H9 (cell line): ENCODE measurements at regions not wholly inside any gene's neighbourhood (a gene's known extent, or its start where the extent isn't known, plus 50 kb on each side); places are given as distances from the start of the nearest gene placed in this dataset.

Experiments
- DNase-seq: peaks from one replicate; pipeline ENCODE4 v3.0.0-alpha.2; 2017
- H2AFZ ChIP-seq: one replicate; pipeline ENCODE4 v1.6.1; 2013; ENCODE audit warnings: mild to moderate bottlenecking, low read length, control low read depth, moderate library complexity
- H2AK5ac ChIP-seq: 2 replicates; pipeline ENCODE4 v1.6.1; 2013; ENCODE audit warnings: low read length, control low read depth, mixed read lengths; ENCODE audit not compliant: insufficient read length
- H2BK120ac ChIP-seq: one replicate; pipeline ENCODE4 v1.6.1; 2013; ENCODE audit warnings: low read depth, mild to moderate bottlenecking, low read length, control low read depth, inconsistent platforms; ENCODE audit not compliant: poor library complexity, severe bottlenecking
- H2BK12ac ChIP-seq: 2 replicates; pipeline ENCODE4 v1.6.1; 2013; ENCODE audit warnings: low read length, control low read depth, mixed read lengths, low read depth; ENCODE audit not compliant: insufficient read length
- H2BK15ac ChIP-seq: 2 replicates; pipeline ENCODE4 v1.6.1; 2013; ENCODE audit warnings: low read depth, low read length, control low read depth
- H2BK20ac ChIP-seq: one replicate; pipeline ENCODE4 v1.6.1; 2013; ENCODE audit warnings: low read depth, mild to moderate bottlenecking, low read length, control low read depth, inconsistent platforms; ENCODE audit not compliant: poor library complexity, severe bottlenecking
- H2BK5ac ChIP-seq: 2 replicates; pipeline ENCODE4 v1.6.1; 2013; ENCODE audit warnings: low read length, control low read depth, mixed read lengths; ENCODE audit not compliant: insufficient read length
- H3K14ac ChIP-seq: 2 replicates; pipeline ENCODE4 v1.6.1; 2013; ENCODE audit warnings: low read length, control low read depth; ENCODE audit not compliant: insufficient read depth
- H3K18ac ChIP-seq: 2 replicates; pipeline ENCODE4 v1.6.1; 2013; ENCODE audit warnings: low read depth, mild to moderate bottlenecking, mixed read lengths, low read length, control low read depth; ENCODE audit not compliant: insufficient read length
- H3K23ac ChIP-seq: 2 replicates; pipeline ENCODE4 v1.6.1; 2013; ENCODE audit warnings: low read length, control low read depth, mixed read lengths, low read depth; ENCODE audit not compliant: insufficient read length
- H3K23me2 ChIP-seq: 2 replicates; pipeline ENCODE4 v1.6.1; 2013; ENCODE audit warnings: low read depth, mild to moderate bottlenecking, mixed read lengths, low read length, control low read depth; ENCODE audit not compliant: insufficient read length, poor library complexity, severe bottlenecking
- H3K27ac ChIP-seq: 2 replicates; pipeline ENCODE4 v1.5.1; 2013; ENCODE audit warnings: low read length, control low read depth, mixed read lengths, low read depth; ENCODE audit not compliant: insufficient read length
- H3K27me3 ChIP-seq: 2 replicates; pipeline ENCODE4 v1.6.1; 2013; ENCODE audit warnings: low read length, control low read depth, inconsistent platforms; ENCODE audit not compliant: insufficient read depth
- H3K4ac ChIP-seq: 2 replicates; pipeline ENCODE4 v1.6.1; 2013; ENCODE audit warnings: low read depth, mild to moderate bottlenecking, control low read depth, inconsistent platforms, low read length, moderate library complexity
- H3K4me1 ChIP-seq: 2 replicates; pipeline ENCODE4 v1.6.1; 2013; ENCODE audit warnings: low read length, control low read depth, inconsistent platforms; ENCODE audit not compliant: insufficient read depth
- H3K4me2 ChIP-seq: 2 replicates; pipeline ENCODE4 v1.6.1; 2013; ENCODE audit warnings: low read length, control low read depth, mixed read lengths; ENCODE audit not compliant: insufficient read length, insufficient read depth
- H3K56ac ChIP-seq: 2 replicates; pipeline ENCODE4 v1.6.1; 2013; ENCODE audit warnings: low read depth, mild to moderate bottlenecking, mixed read lengths, low read length, control low read depth; ENCODE audit not compliant: insufficient read length
- H3K79me1 ChIP-seq: 2 replicates; pipeline ENCODE4 v1.6.1; 2013; ENCODE audit warnings: low read depth, mild to moderate bottlenecking, moderate library complexity, low read length, control low read depth, inconsistent platforms; ENCODE audit not compliant: insufficient read depth, poor library complexity, severe bottlenecking
- H3K79me2 ChIP-seq: 2 replicates; pipeline ENCODE4 v1.6.1; 2013; ENCODE audit warnings: low read length, control low read depth, inconsistent platforms; ENCODE audit not compliant: insufficient read depth
- H3K9ac ChIP-seq: 2 replicates; pipeline ENCODE4 v1.6.1; 2013; ENCODE audit warnings: low read length, control low read depth, mixed read lengths; ENCODE audit not compliant: insufficient read length; ENCODE audit errors: extremely low read depth
- H3K9me3 ChIP-seq: one replicate; pipeline ENCODE4 v1.6.1; 2013; ENCODE audit warnings: low read depth, low read length, inconsistent platforms; ENCODE audit not compliant: control insufficient read depth
- H3T11ph ChIP-seq: one replicate; pipeline ENCODE4 v1.6.1; 2013; ENCODE audit warnings: mild to moderate bottlenecking, low read length, control low read depth, inconsistent platforms
- H4K20me1 ChIP-seq: one replicate; pipeline ENCODE4 v1.6.1; 2013; ENCODE audit not compliant: control insufficient read depth, insufficient read length, insufficient read depth
- H4K5ac ChIP-seq: 2 replicates; pipeline ENCODE4 v1.6.1; 2013; ENCODE audit warnings: low read depth, mild to moderate bottlenecking, mixed read lengths, low read length, control low read depth; ENCODE audit not compliant: insufficient read length
- H4K8ac ChIP-seq: replicated peaks from 2 replicates; pipeline ENCODE4 v1.6.1; 2013; ENCODE audit warnings: low read length, control low read depth, mixed read lengths, low read depth; ENCODE audit not compliant: insufficient read length
- H4K91ac ChIP-seq: 2 replicates; pipeline ENCODE4 v1.6.1; 2013; ENCODE audit warnings: low read depth, mild to moderate bottlenecking, moderate library complexity, mixed read lengths, low read length, control low read depth; ENCODE audit not compliant: insufficient read length
- H3K27ac Mint-ChIP-seq, 3 experiments: 2 replicates in 2 of 3; 3 replicates in 1 of 3; pipeline ENCODE4 v1.8.0; 2020 to 2021; ENCODE audit warnings: mixed read lengths in 3 of 3, mild to moderate bottlenecking in 1 of 3, moderate library complexity in 1 of 3
- H3K27me3 Mint-ChIP-seq: 2 replicates; pipeline ENCODE4 v1.8.0; 2021; ENCODE audit warnings: low read depth, mild to moderate bottlenecking, moderate library complexity, mixed read lengths
- H3K36me3 Mint-ChIP-seq, 3 experiments: 2 replicates in 2 of 3; 3 replicates in 1 of 3; pipeline ENCODE4 v1.8.0; 2020 to 2021; ENCODE audit warnings: low read depth in 3 of 3, mixed read lengths in 3 of 3; ENCODE audit not compliant: insufficient read depth in 1 of 3
- H3K4me1 Mint-ChIP-seq, 2 experiments: 2 replicates each; pipeline ENCODE4 v1.8.0; 2020; ENCODE audit warnings: mixed read lengths in 2 of 2
- H3K4me3 Mint-ChIP-seq, 2 experiments: 2 replicates in 1 of 2; 3 replicates in 1 of 2; pipeline ENCODE4 v1.8.0; 2020 to 2021; ENCODE audit warnings: mild to moderate bottlenecking in 2 of 2, mixed read lengths in 2 of 2, moderate library complexity in 1 of 2
- H3K9me3 Mint-ChIP-seq, 2 experiments: 2 replicates in 1 of 2; 3 replicates in 1 of 2; pipeline ENCODE4 v1.8.0; 2020; ENCODE audit warnings: mild to moderate bottlenecking in 2 of 2, mixed read lengths in 2 of 2, moderate library complexity in 1 of 2
- CTCF ChIP-seq: fragments of 200-600 bp; sonication (generic); conservative IDR thresholded peaks from 3 replicates; pipeline ENCODE4 v1.8.0; 2021; ENCODE audit warnings: antibody characterized with exemption, mild to moderate bottlenecking

GRCh38 chr4:131081069-131081468 is 1985.1 kb downstream of the C4orf33 start:
- Histone ChIP-seq H3K23me2 (no peaks in the 10 kb centered on the region), H3K4me2 (no peak overlapping the region), H3K18ac (no peak overlapping the region), H3T11ph (no peak overlapping the region), H3K23ac (no peak overlapping the region), H3K9me3 (no peaks in the 10 kb centered on the region), H2AFZ (no peak overlapping the region), H3K14ac (no peak overlapping the region), H4K5ac (no peak overlapping the region), H2BK20ac (no peak overlapping the region), H2BK5ac (no peak overlapping the region), H2AK5ac (no peak overlapping the region), H3K79me1 (no peaks in the 10 kb centered on the region), H3K56ac (no peak overlapping the region), H3K27ac (no peak overlapping the region), H3K4ac (no peak overlapping the region), H3K27me3 (no peaks in the 10 kb centered on the region), H2BK12ac (no peak overlapping the region), H3K4me1 (no peaks in the 10 kb centered on the region; the same call in 1 of the 2 replicates), H4K20me1 (no peaks in the 10 kb centered on the region), H2BK120ac (no peak overlapping the region), H2BK15ac (no peak overlapping the region), H4K8ac (no peak overlapping the region), H3K79me2 (no peaks in the 10 kb centered on the region), H3K9ac (no peak overlapping the region), H4K91ac (no peak overlapping the region)
- H3K4me3 Mint-ChIP-seq, result no peak overlapping the region
- no peaks in the 10 kb centered on the region for H3K27me3 Mint-ChIP-seq
- DNase-seq, result no peak
- H3K36me3 Mint-ChIP-seq, result no peaks in the 10 kb centered on the region
- H3K27ac Mint-ChIP-seq, result no peak overlapping the region
- peaks cover 0 to 3% of the 10 kb centered on the region in 2 experiments; a peak in 4 of 5 replicates for H3K9me3 Mint-ChIP-seq
- no peaks in the 10 kb centered on the region for H3K4me1 Mint-ChIP-seq
- no peak for TF ChIP-seq CTCF
